KMS-11 (cell line): ENCODE measurements at regions not wholly inside any gene's neighbourhood (a gene's known extent, or its start where the extent isn't known, plus 50 kb on each side); places are given as distances from the start of the nearest gene placed in this dataset.

Source experiments
- H2AFZ ChIP-seq: fragments of 200-600 bp; sonication (generic); 2 replicates; pipeline ENCODE4 v1.6.1; 2016; ENCODE audit warnings: antibody characterized with exemption, mixed run types, low read depth
- H3K27ac ChIP-seq: fragments of 200-600 bp; sonication (generic); 2 replicates; pipeline ENCODE4 v1.6.1; 2016; ENCODE audit warnings: mild to moderate bottlenecking, mixed run types
- H3K27me3 ChIP-seq: fragments of 200-600 bp; sonication (generic); 2 replicates; pipeline ENCODE4 v1.6.1; 2017; ENCODE audit warnings: mild to moderate bottlenecking, low read depth, mixed run types, moderate library complexity; ENCODE audit not compliant: insufficient read depth
- H3K36me3 ChIP-seq: fragments of 200-600 bp; sonication (generic); 2 replicates; pipeline ENCODE4 v1.6.1; 2017; ENCODE audit warnings: mild to moderate bottlenecking, mixed run types; ENCODE audit not compliant: insufficient read depth
- H3K4me1 ChIP-seq: fragments of 200-600 bp; sonication (generic); 2 replicates; pipeline ENCODE4 v1.6.1; 2016; ENCODE audit warnings: mild to moderate bottlenecking, low read depth, mixed run types; ENCODE audit not compliant: poor library complexity, severe bottlenecking
- H3K4me2 ChIP-seq: fragments of 200-600 bp; sonication (generic); 2 replicates; pipeline ENCODE4 v1.7.0; 2016; ENCODE audit warnings: mild to moderate bottlenecking, mixed run types
- H3K4me3 ChIP-seq: fragments of 200-600 bp; sonication (generic); IDR thresholded peaks from 2 replicates; pipeline ENCODE4 v1.6.1; 2017; ENCODE audit warnings: low read depth, low read length, mixed read lengths; ENCODE audit not compliant: insufficient read depth
- H3K79me2 ChIP-seq: fragments of 200-600 bp; sonication (generic); 2 replicates; pipeline ENCODE4 v1.6.1; 2016; ENCODE audit warnings: low read depth, mixed run types; ENCODE audit not compliant: insufficient read depth
- H3K9ac ChIP-seq: fragments of 200-600 bp; sonication (generic); 2 replicates; pipeline ENCODE4 v1.6.1; 2016; ENCODE audit warnings: mild to moderate bottlenecking, mixed run types
- H4K20me1 ChIP-seq: fragments of 200-600 bp; sonication (generic); 2 replicates; pipeline ENCODE4 v1.6.1; 2016; ENCODE audit warnings: mild to moderate bottlenecking, mixed run types; ENCODE audit not compliant: insufficient read depth
- CTCF ChIP-seq: fragments of 200-600 bp; sonication (generic); conservative IDR thresholded peaks from 2 replicates; pipeline ENCODE4 v1.6.1; 2017; ENCODE audit warnings: low read depth, mild to moderate bottlenecking, antibody characterized with exemption, low read length, moderate library complexity, mixed read lengths

- Histone ChIP-seq H3K27ac (no peak overlapping the region), H3K4me1 (no peaks in the 10 kb centered on the region), H3K27me3 (no peaks in the 10 kb centered on the region), H3K4me3 (no peak overlapping the region), H3K36me3 (no peaks in the 10 kb centered on the region), H3K79me2 (no peaks in the 10 kb centered on the region), H4K20me1 (no peaks in the 10 kb centered on the region), H3K9ac (no peak overlapping the region), H3K4me2 (no peak overlapping the region), H2AFZ (no peak overlapping the region)
- TF ChIP-seq CTCF = peak; percentile 26; the same call in 1 of the 2 replicates
Observed at GRCh38 chr12:104825408-104825807, 132.7 kb downstream of the SLC41A2 start.

DNA sequence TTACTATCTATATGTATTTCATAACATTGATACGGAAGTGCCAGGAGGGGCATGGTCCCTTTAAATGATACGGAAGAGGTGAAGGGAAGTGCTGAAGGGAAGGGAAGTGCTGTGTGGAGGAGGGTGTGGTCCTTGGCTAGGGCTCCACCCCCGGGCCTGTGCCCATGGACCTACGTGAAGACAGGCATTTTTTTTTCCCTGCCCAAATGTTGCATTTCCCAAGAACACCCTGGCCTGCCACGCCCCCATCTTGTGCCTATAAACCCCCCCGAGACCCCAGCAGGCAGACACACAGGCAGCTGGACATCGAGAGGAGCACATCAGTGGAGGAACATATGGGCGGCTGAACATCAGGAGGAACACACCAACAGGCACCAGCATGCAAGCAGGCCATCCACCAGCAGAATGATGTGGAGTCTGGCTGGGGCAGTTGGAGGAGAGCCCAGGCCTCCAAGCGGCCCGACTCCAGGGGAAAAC lies 134.1 kb downstream of the SLC41A2 start:
- H3K27me3 ChIP-seq = no peaks in the 10 kb centered on the region
- H3K4me2 ChIP-seq = no peak overlapping the region
- TF ChIP-seq CTCF = no peak
- H2AFZ ChIP-seq = no peak overlapping the region
- no peak overlapping the region for H3K4me3 ChIP-seq
- H4K20me1 ChIP-seq = no peaks in the 10 kb centered on the region
- no peak overlapping the region for H3K9ac ChIP-seq
- H3K4me1 ChIP-seq = no peaks in the 10 kb centered on the region
- H3K36me3 ChIP-seq = no peaks in the 10 kb centered on the region
- no peaks in the 10 kb centered on the region for H3K79me2 ChIP-seq
- no peak overlapping the region for H3K27ac ChIP-seq

- no peak overlapping the region for H3K27ac ChIP-seq
- H3K4me1 ChIP-seq = no peaks in the 10 kb centered on the region
- no peaks in the 10 kb centered on the region for H3K27me3 ChIP-seq
- TF ChIP-seq CTCF = no peak
- no peak overlapping the region for H2AFZ ChIP-seq
- no peaks in the 10 kb centered on the region for H3K36me3 ChIP-seq
- H4K20me1 ChIP-seq = no peaks in the 10 kb centered on the region
- no peak overlapping the region for H3K4me3 ChIP-seq
- H3K9ac ChIP-seq = no peak overlapping the region
- no peaks in the 10 kb centered on the region for H3K79me2 ChIP-seq
- no peak overlapping the region for H3K4me2 ChIP-seq
Observed at GRCh38 chr12:104822941-104823340, 135.1 kb downstream of the SLC41A2 start.

- no peak for TF ChIP-seq CTCF
- Histone ChIP-seq H2AFZ (no peak overlapping the region), H3K79me2 (no peaks in the 10 kb centered on the region), H3K4me3 (no peak overlapping the region), H3K4me1 (no peaks in the 10 kb centered on the region), H3K4me2 (no peak overlapping the region), H4K20me1 (no peaks in the 10 kb centered on the region), H3K9ac (no peak overlapping the region), H3K36me3 (no peaks in the 10 kb centered on the region), H3K27ac (no peak overlapping the region), H3K27me3 (no peaks in the 10 kb centered on the region)
Observed at GRCh38 chr12:104816845-104817503, 141.1 kb downstream of the SLC41A2 start.
